HCT116 (cell line): ENCODE measurements at regions not wholly inside any gene's neighbourhood (a gene's known extent, or its start where the extent isn't known, plus 50 kb on each side); places are given as distances from the start of the nearest gene placed in this dataset.

Source experiments
- ATAC-seq: fragments of 200-7000 bp; cut with Tn5 transposase; 2 replicates; pipeline ENCODE4 v1.9.1; 2020; ENCODE audit warnings: mild to moderate bottlenecking, moderate library complexity
- BruUV-seq: library from RNA; stranded (reverse); fragments of 400-500 nt; replicated peaks from 2 replicates; lab custom pipeline; 2021; lab: Mats Ljungman, UMichigan
- CTCF ChIA-PET: fragments of 300-600 bp; sonication (Branson Sonifier 250); formaldehyde crosslinking; loops from one replicate; lab custom pipeline; 2021; ENCODE audit warnings: antibody characterized with exemption; lab: Charles Lee
- POLR2A ChIA-PET: fragments of 300-600, 350-600 bp; sonication (Branson Sonifier 250); formaldehyde crosslinking; loops from one replicate; lab custom pipeline; 2021; ENCODE audit warnings: antibody characterized with exemption; lab: Charles Lee
- RAD21 ChIA-PET, 2 experiments: fragments of 300-600 bp; sonication (Branson Sonifier 250); formaldehyde crosslinking; loops; one replicate each; lab custom pipeline; 2023; ENCODE audit warnings: low total read pairs in 2 of 2; ENCODE audit not compliant: uncharacterized antibody in 2 of 2, unreplicated experiment in 2 of 2, low non-redundant PET in 1 of 2; lab: Charles Lee
- DNase-seq: peaks from one replicate; pipeline ENCODE4 v3.0.0-alpha.2; 2010; ENCODE audit warnings: low read depth, low spot score
- H2AFZ ChIP-seq: fragments of 200-600 bp; shearing (Covaris generic), sonication (generic); 2 replicates; pipeline ENCODE4 v1.6.1; 2017; ENCODE audit warnings: low read depth, mixed run types, mixed read lengths, antibody characterized with exemption, low read length; ENCODE audit not compliant: poor library complexity, severe bottlenecking
- H3K27ac ChIP-seq: 2 replicates; pipeline ENCODE4 v1.5.1; 2012; ENCODE audit warnings: low read depth, low read length
- H3K27me3 ChIP-seq: fragments of 200-600 bp; sonication (generic); 2 replicates; pipeline ENCODE4 v1.6.1; 2016; ENCODE audit warnings: mixed run types, low read length, mixed read lengths; ENCODE audit not compliant: insufficient read depth
- H3K36me3 ChIP-seq, 2 experiments: fragments of 200-500 bp in 1 of 2; fragments of 200-600 bp in 1 of 2; sonication (Bioruptor generic) in 1 of 2; sonication (generic) in 1 of 2; 2 replicates each; pipeline versions ENCODE4 v1.5.1 to v1.6.1; 2014 to 2016; ENCODE audit warnings: low read length in 2 of 2, inconsistent platforms in 1 of 2, mixed read lengths in 1 of 2, mixed run types in 1 of 2; ENCODE audit not compliant: insufficient read depth in 2 of 2, control insufficient read depth in 1 of 2
- H3K4me1 ChIP-seq, 2 experiments: fragments of 200-600 bp in 1 of 2; sonication (generic) in 1 of 2; 2 replicates each; pipeline versions ENCODE4 v1.5.1 to v1.6.1; 2012 to 2017; ENCODE audit warnings: low read length in 2 of 2, inconsistent platforms in 1 of 2, mild to moderate bottlenecking in 1 of 2, mixed read lengths in 1 of 2, mixed run types in 1 of 2, moderate library complexity in 1 of 2; ENCODE audit not compliant: insufficient read depth in 2 of 2, control insufficient read depth in 1 of 2
- H3K4me2 ChIP-seq: fragments of 200-600 bp; sonication (generic); 2 replicates; pipeline ENCODE4 v1.6.1; 2017; ENCODE audit warnings: mixed run types, low read length, mixed read lengths
- H3K4me3 ChIP-seq, 2 experiments: fragments of 200-600 bp in 1 of 2; sonication (generic) in 1 of 2; replicated peaks in 1 of 2; 2 replicates each; pipeline ENCODE4 v1.5.1; 2011 to 2016; ENCODE audit warnings: low read length in 2 of 2, control low read depth in 1 of 2, low read depth in 1 of 2, mild to moderate bottlenecking in 1 of 2, mixed read lengths in 1 of 2, mixed run types in 1 of 2
- H3K79me2 ChIP-seq: fragments of 200-600 bp; sonication (generic); 2 replicates; pipeline ENCODE4 v1.6.1; 2017; ENCODE audit warnings: mild to moderate bottlenecking, mixed run types, low read length, moderate library complexity, mixed read lengths; ENCODE audit not compliant: insufficient read depth
- H3K9ac ChIP-seq: fragments of 200-600 bp; sonication (generic); 2 replicates; pipeline ENCODE4 v1.6.1; 2016; ENCODE audit warnings: low read length, mixed read lengths
- H3K9me2 ChIP-seq: fragments of 200-600 bp; sonication (generic), shearing (Covaris generic); 2 replicates; pipeline ENCODE4 v1.6.1; 2017; ENCODE audit warnings: mixed run types, mild to moderate bottlenecking, moderate library complexity; ENCODE audit not compliant: insufficient read depth
- H3K9me3 ChIP-seq, 2 experiments: fragments of 200-500 bp in 1 of 2; fragments of 200-600 bp in 1 of 2; sonication (Bioruptor generic) in 1 of 2; sonication (generic) in 1 of 2; 2 replicates each; pipeline ENCODE4 v1.6.1; 2014 to 2017; ENCODE audit warnings: low read length in 2 of 2, mixed read lengths in 2 of 2, inconsistent platforms in 1 of 2, low read depth in 1 of 2, mild to moderate bottlenecking in 1 of 2, mixed run types in 1 of 2, moderate library complexity in 1 of 2; ENCODE audit not compliant: control insufficient read depth in 1 of 2, insufficient read depth in 1 of 2
- H4K20me1 ChIP-seq: fragments of 200-600 bp; sonication (generic), shearing (Covaris generic); 2 replicates; pipeline ENCODE4 v1.6.1; 2017; ENCODE audit warnings: mixed run types, mild to moderate bottlenecking, moderate library complexity; ENCODE audit not compliant: insufficient read depth
- ATF3 ChIP-seq: IDR thresholded peaks from 2 replicates; pipeline ENCODE4 v1.6.1; 2012
- CBX3 ChIP-seq: IDR thresholded peaks from 2 replicates; pipeline ENCODE4 v1.6.1; 2012; ENCODE audit warnings: low read depth
- CEBPB ChIP-seq: IDR thresholded peaks from 2 replicates; pipeline ENCODE4 v1.6.1; 2012; ENCODE audit warnings: low read depth
- CTCF ChIP-seq, 3 experiments: fragments of 200-600 bp in 1 of 3; sonication (generic) in 1 of 3; IDR thresholded peaks in 2 of 3; conservative IDR thresholded peaks in 1 of 3; 2 replicates each; pipeline ENCODE4 v1.5.1; 2012 to 2017; ENCODE audit warnings: low read depth in 2 of 3, low read length in 2 of 3, antibody characterized with exemption in 1 of 3, borderline replicate concordance in 1 of 3, control low read depth in 1 of 3, mild to moderate bottlenecking in 1 of 3, mixed read lengths in 1 of 3, mixed run types in 1 of 3, moderate library complexity in 1 of 3; ENCODE audit not compliant: insufficient read depth in 1 of 3
- EGR1 ChIP-seq: IDR thresholded peaks from 2 replicates; pipeline ENCODE4 v1.6.1; 2012; ENCODE audit warnings: low read depth
- ELF1 ChIP-seq: IDR thresholded peaks from 2 replicates; pipeline ENCODE4 v1.6.1; 2012; ENCODE audit warnings: low read depth, borderline replicate concordance
- EZH2 ChIP-seq: fragments of 200-600 bp; sonication (generic); IDR thresholded peaks from 2 replicates; pipeline ENCODE4 v1.6.1; 2017; ENCODE audit warnings: antibody characterized with exemption, mixed run types
- FOSL1 ChIP-seq: IDR thresholded peaks from 2 replicates; pipeline ENCODE4 v1.6.1; 2012; ENCODE audit warnings: low read depth
- MAX ChIP-seq: IDR thresholded peaks from 2 replicates; pipeline ENCODE4 v1.6.1; 2012
- POLR2A ChIP-seq: IDR thresholded peaks from 2 replicates; pipeline ENCODE4 v1.7.0; 2011; ENCODE audit warnings: borderline replicate concordance; ENCODE audit not compliant: insufficient read depth, insufficient read length; ENCODE audit errors: extremely low read depth
- POLR2AphosphoS5 ChIP-seq: IDR thresholded peaks from 2 replicates; pipeline ENCODE4 v1.6.1; 2011; ENCODE audit warnings: mild to moderate bottlenecking, low read depth, low read length, moderate library complexity
- RAD21 ChIP-seq: IDR thresholded peaks from 2 replicates; pipeline ENCODE4 v1.6.1; 2012; ENCODE audit warnings: low read depth, mild to moderate bottlenecking
- REST ChIP-seq: IDR thresholded peaks from 2 replicates; pipeline ENCODE4 v1.6.1; 2012; ENCODE audit warnings: low read depth
- SP1 ChIP-seq: IDR thresholded peaks from 2 replicates; pipeline ENCODE4 v1.6.1; 2012; ENCODE audit warnings: low read depth
- TCF7L2 ChIP-seq: IDR thresholded peaks from 2 replicates; pipeline ENCODE4 v1.7.0; 2011; ENCODE audit warnings: borderline replicate concordance, inconsistent platforms; ENCODE audit not compliant: insufficient read depth, insufficient read length; ENCODE audit errors: extremely low read depth
- ZBTB33 ChIP-seq: IDR thresholded peaks from 2 replicates; pipeline ENCODE4 v1.6.1; 2011; ENCODE audit warnings: mild to moderate bottlenecking, low read length, moderate library complexity; ENCODE audit not compliant: insufficient replicate concordance; ENCODE audit errors: extremely low read depth
- ZFX ChIP-seq: fragments of 450-650 bp; IDR thresholded peaks from 2 replicates; pipeline ENCODE4 v1.6.1; 2017
- ZNF274 ChIP-seq: fragments of 200-500 bp; sonication (Bioruptor generic); IDR thresholded peaks from 2 replicates; pipeline ENCODE4 v1.6.1; 2014; ENCODE audit warnings: mild to moderate bottlenecking, low read depth, low read length, inconsistent platforms
- intact Hi-C: fragments of 100-400 bp; cut with micrococcal nuclease; formaldehyde crosslinking; loops from 2 replicates; pipeline ENCODE4 v1.10.0; 2022

DNA sequence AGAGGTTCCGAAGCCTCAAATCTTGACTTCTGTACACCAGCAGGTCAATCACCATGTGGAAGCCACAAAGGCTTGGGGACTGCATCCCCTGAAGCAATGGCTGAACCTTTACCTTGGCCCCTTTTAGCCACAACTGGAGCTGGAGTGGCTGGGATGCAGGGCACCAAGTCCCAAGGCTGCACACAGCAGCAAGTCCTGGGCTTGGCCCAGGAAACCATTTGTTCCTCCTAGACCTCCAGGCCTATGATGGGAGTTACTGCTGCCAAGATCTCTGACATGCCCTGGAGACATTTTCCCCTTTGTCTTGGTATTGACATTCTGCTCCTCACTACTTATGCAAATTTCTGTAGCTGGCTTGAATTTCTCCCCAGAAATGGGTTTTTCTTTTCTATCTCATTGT, 285.9 kb downstream of the ASXL3 start:
- Histone ChIP-seq H3K9me2 (no peaks in the 10 kb centered on the region), H3K4me3 (no peak overlapping the region), H3K4me2 (no peak overlapping the region), H3K79me2 (no peaks in the 10 kb centered on the region), H3K9ac (no peak overlapping the region), H3K36me3 (no peaks in the 10 kb centered on the region), H3K27ac (no peak overlapping the region), H2AFZ (no peak overlapping the region), H3K9me3 (peaks cover 3 to 4% of the 10 kb centered on the region in 2 experiments; a peak in 2 of 4 replicates), H4K20me1 (no peaks in the 10 kb centered on the region), H3K4me1 (no peaks in the 10 kb centered on the region), H3K27me3 (no peaks in the 10 kb centered on the region)
- POLR2A ChIA-PET, result no interaction called here
- no TSS peak for BruUV-seq
- intact Hi-C loops, result no loop called here
- DNase-seq (no peak), ATAC-seq (no peak)
- CTCF ChIA-PET, result no interaction called here
- RAD21 ChIA-PET, result no interaction called here
- TF ChIP-seq ELF1, result no peak
- no peak for TF ChIP-seq ZNF274
- TF ChIP-seq EGR1, result no peak
- TF ChIP-seq SP1, result no peak
- TF ChIP-seq ATF3, result no peak
- TF ChIP-seq CEBPB, result no peak
- TF ChIP-seq POLR2AphosphoS5, result no peak
- TF ChIP-seq CTCF (IDR thresholded peaks at IDR 0.05 in 2 of 3, conservative IDR thresholded peaks at IDR 0.05 in 1 of 3; ENCODE audit: borderline replicate concordance in 1 of 3, insufficient read depth in 1 of 3, low read depth in 2 of 3, low read length in 2 of 3), result no peak
- no peak for TF ChIP-seq ZBTB33
- no peak for TF ChIP-seq REST
- no peak for TF ChIP-seq CBX3
- TF ChIP-seq POLR2A, result no peak
- TF ChIP-seq MAX, result no peak
- no peak for TF ChIP-seq TCF7L2
- no peak for TF ChIP-seq ZFX
- no peak for TF ChIP-seq RAD21
- TF ChIP-seq EZH2, result no peak
- TF ChIP-seq FOSL1, result no peak
